Body of pancreas (tissue), 4 donors: ENCODE measurements at regions not wholly inside any gene's neighbourhood (a gene's known extent, or its start where the extent isn't known, plus 50 kb on each side); places are given as distances from the start of the nearest gene placed in this dataset.

Experiments used
- ATAC-seq: fragments of 150-250 bp; one replicate; pipeline ENCODE4 v1.9.1; 2016
- DNase-seq, 4 donors: peaks; one replicate each; pipeline ENCODE4 v3.0.0-alpha.2; 2019
- H3K27ac ChIP-seq, 4 donors: fragments of 200-600 bp; sonication (generic); 1 replicate in 3 of 4; 2 replicates in 1 of 4; pipeline versions ENCODE4 v1.5.1 to v1.6.1; 2016 to 2019; ENCODE audit warnings: mild to moderate bottlenecking in 1 of 4, mixed read lengths in 1 of 4, moderate library complexity in 1 of 4
- H3K27me3 ChIP-seq, 2 donors: fragments of 200-600 bp; sonication (generic); one replicate each; pipeline ENCODE4 v1.6.0; 2016; ENCODE audit warnings: mild to moderate bottlenecking in 1 of 2
- H3K36me3 ChIP-seq, 2 donors: fragments of 200-600 bp; sonication (generic); replicated peaks in 1 of 2; 2 replicates each; pipeline ENCODE4 v1.5.1; 2016; ENCODE audit warnings: low read depth in 2 of 2; ENCODE audit not compliant: insufficient read depth in 1 of 2
- H3K4me1 ChIP-seq: fragments of 200-600 bp; sonication (generic); one replicate; pipeline ENCODE4 v1.6.0; 2016
- H3K4me3 ChIP-seq, 2 donors: fragments of 200-600 bp; sonication (generic); 1 replicate in 1 of 2; 2 replicates in 1 of 2; pipeline ENCODE4 v1.5.1; 2016 to 2019
- H3K9me3 ChIP-seq, 3 donors: fragments of 200-600 bp; sonication (generic); 1 replicate in 2 of 3; 2 replicates in 1 of 3; pipeline ENCODE4 v1.5.1; 2016
- CTCF ChIP-seq, 7 experiments: fragments of 450-650 bp in 4 of 7; fragments of 200-600 bp in 3 of 7; sonication (generic) in 3 of 7; IDR thresholded peaks; one replicate each; pipeline ENCODE4 v1.5.1; 2016 to 2019; ENCODE audit warnings: antibody characterized with exemption in 7 of 7
- POLR2A ChIP-seq, 3 donors: fragments of 450-650 bp; IDR thresholded peaks; one replicate each; pipeline ENCODE4 v1.6.1; 2016; ENCODE audit warnings: antibody characterized with exemption in 3 of 3, mild to moderate bottlenecking in 2 of 3
- WGBS, 2 donors: methylation state at CpG; one replicate each; pipeline ENCODE4 v1.1.5; 2017; 5-methylcytosine and 5-hydroxymethylcytosine counted together
- intact Hi-C: fragments of 100-400 bp; cut with DNase I; formaldehyde crosslinking; loops from one replicate; pipeline ENCODE4 v1.15.1; 2023

- TF ChIP-seq POLR2A (IDR thresholded peaks at IDR 0.05): no peak
- no peak for TF ChIP-seq CTCF (IDR thresholded peaks at IDR 0.05)
- no peaks in the 10 kb centered on the region for H3K27me3 ChIP-seq
- no peaks in the 10 kb centered on the region for H3K9me3 ChIP-seq
- peaks cover 4% of the 10 kb centered on the region for H3K4me1 ChIP-seq
- no peak overlapping the region for H3K27ac ChIP-seq
- intact Hi-C loops: no loop called here
- no peak for ATAC-seq
- H3K36me3 ChIP-seq: no peaks in the 10 kb centered on the region
- no peak overlapping the region for H3K4me3 ChIP-seq
- DNase-seq: no peak
- WGBS, 2 donors: 69 to 80% methylated on average over 7 of the region's 7 CpGs
Observed at GRCh38 chr13:80671773-80672172, 330.8 kb upstream of the SPRY2 start.

GRCh38 chr13:80669112-80669511 is 328.2 kb upstream of the SPRY2 start:
- Histone ChIP-seq H3K36me3 (no peaks in the 10 kb centered on the region), H3K4me1 (peaks cover 4% of the 10 kb centered on the region), H3K27ac (no peak overlapping the region), H3K27me3 (no peaks in the 10 kb centered on the region), H3K9me3 (no peaks in the 10 kb centered on the region), H3K4me3 (no peak overlapping the region)
- DNase-seq: no peak
- intact Hi-C loops: no loop called here
- TF ChIP-seq POLR2A (IDR thresholded peaks at IDR 0.05) (no peak), CTCF (IDR thresholded peaks at IDR 0.05) (no peak)
- no peak for ATAC-seq
- WGBS, 2 donors: 95 to 96% methylated on average over 1 of the region's 1 CpG

GRCh38 chr13:80668452-80668851 is 327.5 kb upstream of the SPRY2 start:
- WGBS, 2 donors: 75 to 83% methylated on average over 2 of the region's 2 CpGs
- no peaks in the 10 kb centered on the region for H3K9me3 ChIP-seq
- H3K4me3 ChIP-seq: no peak overlapping the region
- intact Hi-C loops: no loop called here
- no peaks in the 10 kb centered on the region for H3K27me3 ChIP-seq
- H3K27ac ChIP-seq: no peak overlapping the region
- ATAC-seq: no peak
- peaks cover 4% of the 10 kb centered on the region for H3K4me1 ChIP-seq
- TF ChIP-seq POLR2A (IDR thresholded peaks at IDR 0.05) (no peak), CTCF (IDR thresholded peaks at IDR 0.05) (no peak)
- no peak for DNase-seq
- no peaks in the 10 kb centered on the region for H3K36me3 ChIP-seq

- no peak for DNase-seq
- intact Hi-C loops: no loop called here
- 84 to 90% methylated on average over 1 of the region's 1 CpG for WGBS, 2 donors
Observed at GRCh38 chr13:80666782-80667552, 326.0 kb upstream of the SPRY2 start.

More at GRCh38 chr13:80666782-80667552, 326.0 kb upstream of the SPRY2 start:
- Histone ChIP-seq H3K36me3 (no peaks in the 10 kb centered on the region), H3K27me3 (no peaks in the 10 kb centered on the region), H3K9me3 (no peaks in the 10 kb centered on the region), H3K4me3 (no peak overlapping the region), H3K27ac (no peak overlapping the region), H3K4me1 (peaks cover 4% of the 10 kb centered on the region)
- ATAC-seq: no peak
- TF ChIP-seq POLR2A (IDR thresholded peaks at IDR 0.05) (no peak), CTCF (IDR thresholded peaks at IDR 0.05) (no peak)
